ENCODE measurements at regions not wholly inside any gene's neighbourhood (a gene's known extent, or its start where the extent isn't known, plus 50 kb on each side); places are given as distances from the start of the nearest gene placed in this dataset.

GRCh38 chr6:106764353-106764980, 135.1 kb downstream of the QRSL1 start:
- Histone ChIP-seq H3K4me1 (replicated peaks in 1 of 2; ENCODE audit: control insufficient read depth in 2 of 2, insufficient read depth in 2 of 2, low read length in 2 of 2) (peaks cover 5 to 17% of the 10 kb centered on the region in 2 experiments; a peak in 2 of 5 replicates), H4K20me1 (replicated peaks; ENCODE audit: control insufficient read depth, insufficient read depth, low read length) (no peaks in the 10 kb centered on the region), H3K27ac (ENCODE audit: extremely low read depth, low read depth, low read length) (no peak overlapping the region), H3K36me3 (ENCODE audit: control insufficient read depth, insufficient read depth, low read length) (no peaks in the 10 kb centered on the region), H3K9me1 (ENCODE audit: control insufficient read depth, insufficient read depth, low read length) (no peaks in the 10 kb centered on the region), H3K9ac (ENCODE audit: insufficient read depth in 1 of 2, low read depth in 2 of 2, low read length in 2 of 2) (no peak overlapping the region), H3K27me3 (ENCODE audit: control insufficient read depth in 2 of 2, insufficient read depth in 2 of 2, low read length in 2 of 2) (no peaks in the 10 kb centered on the region), H3K79me2 (ENCODE audit: control insufficient read depth, insufficient read depth, low read length) (no peaks in the 10 kb centered on the region), H3K4me3 (no peak overlapping the region), H3K4me2 (ENCODE audit: insufficient read depth, low read length) (no peak overlapping the region), H3K9me3 (replicated peaks; ENCODE audit: control insufficient read depth, insufficient read depth, low read depth, low read length) (no peaks in the 10 kb centered on the region), H2AFZ (ENCODE audit: low read depth, low read length) (no peak overlapping the region; the same call in 1 of the 2 replicates)
- intact Hi-C loops (cut with micrococcal nuclease) (no loop called here), in situ Hi-C loops (cut with MboI) (no loop called here)
- ChIA-PET CTCF (ENCODE audit: low intra/inter-chr PET ratio) (no interaction called here), POLR2A (interaction anchor here (0.5 to 1.1 kb wide), 2 partner anchors 10 to 128 kb away, joined by 3 to 5 read pairs; no protein-coding TSS in a partner anchor)
- BruUV-seq (replicated peaks) = no TSS peak
- DNase-seq (ENCODE audit: extremely low read depth in 1 of 4, low spot score in 3 of 4) (peak in 1 of 4 experiments; percentile 7), FAIRE-seq (no peak), ATAC-seq (no peak)
- WGBS (ENCODE audit: insufficient coverage, low coverage, missing lambda C conversion rate) = 18% methylated on average over 2 of the region's 2 CpGs
- TF ChIP-seq ZBTB9 (CRISPR knock-in tag; IDR thresholded peaks at IDR 0.05) (no peak), STAT5B (CRISPR knock-in tag; IDR thresholded peaks at IDR 0.05) (no peak), KLF1 (tag; IDR thresholded peaks at IDR 0.05) (no peak), POLR2B (IDR thresholded peaks at IDR 0.05; ENCODE audit: low read depth, partially characterized antibody) (no peak), ID3 (CRISPR knock-in tag; IDR thresholded peaks at IDR 0.05) (no peak), ID3 (tag; IDR thresholded peaks at IDR 0.05) (no peak), CCAR2 (IDR thresholded peaks at IDR 0.05; ENCODE audit: low read depth, low read length) (no peak), NKRF (IDR thresholded peaks at IDR 0.05; ENCODE audit: borderline replicate concordance) (no peak), YY1 (IDR thresholded peaks at IDR 0.05; ENCODE audit: borderline replicate concordance in 1 of 3, control insufficient read depth in 1 of 3, extremely low read depth in 1 of 3, insufficient read depth in 3 of 3, insufficient read length in 1 of 3, insufficient replicate concordance in 2 of 3, low read depth in 1 of 3, low read length in 2 of 3) (no peak), ZNF785 (CRISPR knock-in tag; IDR thresholded peaks at IDR 0.05) (no peak), CBFA2T2 (conservative IDR thresholded peaks at IDR 0.05) (0 out of 2 replicates have a peak, but pooled peaks have one; percentile 9), HMG20B (CRISPR knock-in tag; IDR thresholded peaks at IDR 0.05) (no peak), HMGXB4 (CRISPR knock-in tag; IDR thresholded peaks at IDR 0.05) (no peak), RFX1 (IDR thresholded peaks at IDR 0.05) (no peak), U2AF2 (optimal IDR thresholded peaks at IDR 0.05; ENCODE audit: low read depth, low read length) (no peak), TCF7L2 (IDR thresholded peaks at IDR 0.05; ENCODE audit: low read depth, low read length) (no peak)

Data from K562 (cell line).